Thyroid gland (tissue), 4 donors: ENCODE measurements at regions not wholly inside any gene's neighbourhood (a gene's known extent, or its start where the extent isn't known, plus 50 kb on each side); places are given as distances from the start of the nearest gene placed in this dataset.

Source experiments
- CTCF ChIP-seq, 6 experiments: fragments of 200-600 bp in 3 of 6; fragments of 450-650 bp in 3 of 6; sonication (generic) in 3 of 6; IDR thresholded peaks; one replicate each; pipeline ENCODE4 v1.5.1; 2016 to 2019; ENCODE audit warnings: antibody characterized with exemption in 6 of 6, mild to moderate bottlenecking in 2 of 6, inconsistent platforms in 1 of 6, moderate library complexity in 1 of 6
- POLR2A ChIP-seq, 2 donors: fragments of 450-650 bp; IDR thresholded peaks; one replicate each; pipeline ENCODE4 v1.6.1; 2017; ENCODE audit warnings: antibody characterized with exemption in 2 of 2, mild to moderate bottlenecking in 2 of 2, moderate library complexity in 1 of 2

- TF ChIP-seq CTCF (IDR thresholded peaks at IDR 0.05) (no peak), POLR2A (IDR thresholded peaks at IDR 0.05) (no peak)
Observed at GRCh38 chr1:115186711-115187265, 97.5 kb upstream of the TSPAN2 start.
